PC-3 (cell line): ENCODE measurements at regions not wholly inside any gene's neighbourhood (a gene's known extent, or its start where the extent isn't known, plus 50 kb on each side); places are given as distances from the start of the nearest gene placed in this dataset.

Source experiments
- ATAC-seq: fragments of 200-7000 bp; cut with Tn5 transposase; 2 replicates; pipeline ENCODE4 v1.9.1; 2020; ENCODE audit warnings: mild to moderate bottlenecking, moderate library complexity
- BruUV-seq: library from RNA; stranded (reverse); fragments of 400-500 nt; replicated peaks from 2 replicates; lab custom pipeline; 2021; lab: Mats Ljungman, UMichigan
- CTCF ChIA-PET: fragments of 300-600 bp; sonication (Branson Sonifier 250); formaldehyde crosslinking; loops from one replicate; lab custom pipeline; 2022; ENCODE audit warnings: antibody characterized with exemption; lab: Charles Lee
- POLR2A ChIA-PET: fragments of 300-600 bp; sonication (Branson Sonifier 250); formaldehyde crosslinking; loops from one replicate; lab custom pipeline; 2022; ENCODE audit warnings: antibody characterized with exemption; ENCODE audit not compliant: unreplicated experiment; lab: Charles Lee
- DNase-seq: peaks from one replicate; pipeline ENCODE4 v3.0.0-alpha.2; 2015
- H2AFZ ChIP-seq: fragments of 300-600 bp; sonication (generic); 2 replicates; pipeline ENCODE4 v1.6.0; 2016; ENCODE audit warnings: antibody characterized with exemption, low read length
- H3F3A ChIP-seq: fragments of 300-600 bp; sonication (generic); one replicate; pipeline ENCODE4 v1.6.0; 2017; ENCODE audit warnings: antibody characterized with exemption, low read length, control low read depth, mild to moderate bottlenecking; ENCODE audit not compliant: unreplicated experiment
- H3K27ac ChIP-seq: fragments of 300-600 bp; sonication (generic); 2 replicates; pipeline ENCODE4 v1.5.1; 2016; ENCODE audit warnings: mild to moderate bottlenecking, low read length
- H3K27me3 ChIP-seq: fragments of 300-600 bp; sonication (generic); 2 replicates; pipeline ENCODE4 v1.6.1; 2016; ENCODE audit warnings: low read length, mixed read lengths
- H3K36me3 ChIP-seq: fragments of 300-600 bp; sonication (generic); 2 replicates; pipeline ENCODE4 v1.6.1; 2016; ENCODE audit warnings: low read depth, mixed run types, low read length, mixed read lengths
- H3K4me1 ChIP-seq: fragments of 300-600 bp; sonication (generic); 2 replicates; pipeline ENCODE4 v1.5.1; 2016; ENCODE audit warnings: low read length; ENCODE audit not compliant: insufficient read depth
- H3K4me2 ChIP-seq: fragments of 300-600 bp; sonication (generic); 2 replicates; pipeline ENCODE4 v1.6.0; 2016; ENCODE audit warnings: low read length
- H3K4me3 ChIP-seq: fragments of 300-600 bp; sonication (generic); 2 replicates; pipeline ENCODE4 v1.5.1; 2016; ENCODE audit warnings: mild to moderate bottlenecking, low read length, mixed read lengths
- H3K79me2 ChIP-seq: fragments of 300-600 bp; sonication (generic); 2 replicates; pipeline ENCODE4 v1.6.1; 2017; ENCODE audit warnings: low read length, mixed read lengths
- H3K9ac ChIP-seq: fragments of 300-600 bp; sonication (generic); 2 replicates; pipeline ENCODE4 v1.6.0; 2016; ENCODE audit warnings: mild to moderate bottlenecking, low read length
- H3K9me2 ChIP-seq: fragments of 300-600 bp; sonication (generic); replicated peaks from 2 replicates; pipeline ENCODE4 v1.6.1; 2016; ENCODE audit warnings: mixed run types, low read length, mixed read lengths
- H3K9me3 ChIP-seq: fragments of 300-600 bp; sonication (generic); 2 replicates; pipeline ENCODE4 v1.6.1; 2016; ENCODE audit warnings: low read length, mixed read lengths
- H4K20me1 ChIP-seq: fragments of 300-600 bp; sonication (generic); 2 replicates; pipeline ENCODE4 v1.6.1; 2016; ENCODE audit warnings: low read length, mixed read lengths
- CTCF ChIP-seq: fragments of 300-600 bp; sonication (generic); conservative IDR thresholded peaks from 2 replicates; pipeline ENCODE4 v1.5.1; 2017; ENCODE audit warnings: antibody characterized with exemption, low read depth, mild to moderate bottlenecking, low read length
- EZH2 ChIP-seq: fragments of 300-600 bp; sonication (generic); IDR thresholded peaks from one replicate; pipeline ENCODE4 v1.6.1; 2017; ENCODE audit warnings: antibody characterized with exemption, mild to moderate bottlenecking, low read length; ENCODE audit not compliant: unreplicated experiment
- EZH2phosphoT487 ChIP-seq: fragments of 300-600 bp; sonication (generic); IDR thresholded peaks from 2 replicates; pipeline ENCODE4 v1.6.1; 2018; ENCODE audit warnings: mild to moderate bottlenecking, antibody characterized with exemption, low read length, borderline replicate concordance
- intact Hi-C: fragments of 100-400 bp; cut with micrococcal nuclease; formaldehyde crosslinking; loops from 2 replicates; pipeline ENCODE4 v1.9.0; 2023

- Histone ChIP-seq H3K27me3 (no peaks in the 10 kb centered on the region), H3K9ac (no peak overlapping the region), H3K27ac (no peak overlapping the region), H3F3A (no peaks in the 10 kb centered on the region), H3K4me2 (no peak overlapping the region), H3K36me3 (no peaks in the 10 kb centered on the region), H2AFZ (no peak overlapping the region), H3K79me2 (no peaks in the 10 kb centered on the region), H3K4me3 (no peak overlapping the region), H3K9me3 (no peaks in the 10 kb centered on the region), H3K4me1 (no peaks in the 10 kb centered on the region), H3K9me2 (no peaks in the 10 kb centered on the region), H4K20me1 (no peaks in the 10 kb centered on the region)
- ChIA-PET CTCF (no interaction called here), POLR2A (no interaction called here)
- ATAC-seq (no peak), DNase-seq (no peak)
- TF ChIP-seq EZH2: no peak
- TF ChIP-seq EZH2phosphoT487: no peak
- TF ChIP-seq CTCF: no peak
- no TSS peak for BruUV-seq
- intact Hi-C loops: no loop called here
Observed at GRCh38 chr5:117649821-117650220, 1075.2 kb upstream of the SEMA6A start.

GRCh38 chr5:117645400-117645799 is 1070.8 kb upstream of the SEMA6A start:
- intact Hi-C loops: no loop called here
- POLR2A ChIA-PET: no interaction called here
- no TSS peak for BruUV-seq
- TF ChIP-seq EZH2phosphoT487: no peak
- TF ChIP-seq EZH2: no peak
- TF ChIP-seq CTCF: no peak
- Histone ChIP-seq H3F3A (no peaks in the 10 kb centered on the region), H3K36me3 (no peaks in the 10 kb centered on the region), H3K4me1 (no peaks in the 10 kb centered on the region), H3K9me3 (no peaks in the 10 kb centered on the region), H3K27me3 (no peaks in the 10 kb centered on the region), H3K4me3 (no peak overlapping the region), H3K9ac (no peak overlapping the region), H3K4me2 (no peak overlapping the region), H3K9me2 (no peaks in the 10 kb centered on the region), H3K79me2 (no peaks in the 10 kb centered on the region), H2AFZ (no peak overlapping the region), H4K20me1 (no peaks in the 10 kb centered on the region), H3K27ac (no peak overlapping the region)
- CTCF ChIA-PET: no interaction called here
- ATAC-seq: no peak
- DNase-seq: no peak

- H3K4me3 ChIP-seq: no peak overlapping the region
- H3F3A ChIP-seq: no peaks in the 10 kb centered on the region
- H3K27ac ChIP-seq: no peak overlapping the region
- DNase-seq: no peak
- TF ChIP-seq EZH2phosphoT487 (no peak), EZH2 (no peak), CTCF (no peak)
- ChIA-PET CTCF (no interaction called here), POLR2A (no interaction called here)
- no peaks in the 10 kb centered on the region for H4K20me1 ChIP-seq
- H3K27me3 ChIP-seq: no peaks in the 10 kb centered on the region
- H3K9me2 ChIP-seq: no peaks in the 10 kb centered on the region
- no peak for ATAC-seq
- H2AFZ ChIP-seq: no peak overlapping the region
- H3K4me1 ChIP-seq: no peaks in the 10 kb centered on the region
- no peak overlapping the region for H3K4me2 ChIP-seq
- BruUV-seq: no TSS peak
- H3K79me2 ChIP-seq: no peaks in the 10 kb centered on the region
- no peaks in the 10 kb centered on the region for H3K9me3 ChIP-seq
- H3K36me3 ChIP-seq: no peaks in the 10 kb centered on the region
- intact Hi-C loops: no loop called here
- H3K9ac ChIP-seq: no peak overlapping the region
Observed at GRCh38 chr5:117638581-117638980, 1064.0 kb upstream of the SEMA6A start.
